ENCODE measurements at regions not wholly inside any gene's neighbourhood (a gene's known extent, or its start where the extent isn't known, plus 50 kb on each side); places are given as distances from the start of the nearest gene placed in this dataset.

- no TSS peak for BruUV-seq (replicated peaks)
- in situ Hi-C loops (cut with HindIII; ENCODE audit: extremely low pct_ligation_motif_present, low pct_unique_long_range_greater_than_20kb) = loop anchor here (5.0 to 10.0 kb wide), 2 partner anchors 124 to 341 kb away; no protein-coding TSS in a partner anchor
- Histone ChIP-seq H3K27me3 (ENCODE audit: control insufficient read depth in 1 of 2, insufficient read depth in 2 of 2, low read length in 2 of 2) (peaks cover 0 to 30% of the 10 kb centered on the region in 2 experiments; a peak in 3 of 5 replicates), H4K20me1 (ENCODE audit: insufficient read depth, low read length) (no peaks in the 10 kb centered on the region), H3K79me2 (ENCODE audit: insufficient read depth, low read length) (no peaks in the 10 kb centered on the region), H2AFZ (ENCODE audit: low read length) (no peak overlapping the region), H3K4me1 (ENCODE audit: insufficient read depth, low read length) (peaks cover 16% of the 10 kb centered on the region), H3K36me3 (replicated peaks in 1 of 2; ENCODE audit: control insufficient read depth in 1 of 2, insufficient read depth in 2 of 2, low read length in 2 of 2) (no peaks in the 10 kb centered on the region), H3K4me2 (ENCODE audit: low read depth, low read length) (no peak overlapping the region), H3K27ac (ENCODE audit: extremely low read length, insufficient read depth, low read length) (no peak overlapping the region), H3K9me3 (ENCODE audit: low read length) (no peaks in the 10 kb centered on the region), H3K4me3 (replicated peaks in 1 of 3; ENCODE audit: insufficient read depth in 1 of 3, low read depth in 2 of 3, low read length in 3 of 3) (no peak overlapping the region), H3K9ac (ENCODE audit: insufficient read depth, low read depth, low read length) (no peak overlapping the region)
- intact Hi-C loops (cut with micrococcal nuclease; ENCODE audit: unreplicated experiment) = loop anchor here (10.0 kb wide), 1 partner anchor 181 kb away; no protein-coding TSS in a partner anchor
- no peak for ATAC-seq
- ChIA-PET POLR2A (no interaction called here), CTCF (ENCODE audit: low intra/inter-chr PET ratio, low total read pairs) (no interaction called here)
- 18% methylated on average over 3 of the region's 3 CpGs for WGBS (ENCODE audit: low lambda C conversion rate)
- no peak for DNase-seq (ENCODE audit: low spot score)
- TF ChIP-seq TFDP2 (CRISPR knock-in tag; IDR thresholded peaks at IDR 0.05) = no peak
- TF ChIP-seq GZF1 (CRISPR knock-in tag; IDR thresholded peaks at IDR 0.05) = no peak
- TF ChIP-seq ZNF720 (CRISPR knock-in tag; IDR thresholded peaks at IDR 0.05) = no peak
- no peak for TF ChIP-seq ZFP91 (CRISPR knock-in tag; IDR thresholded peaks at IDR 0.05; ENCODE audit: borderline replicate concordance)
- TF ChIP-seq BRD4 (CRISPR knock-in tag; IDR thresholded peaks at IDR 0.05) = no peak
- no peak for TF ChIP-seq ZNF432 (CRISPR knock-in tag; IDR thresholded peaks at IDR 0.05; ENCODE audit: borderline replicate concordance)
- no peak for TF ChIP-seq FOSL2 (CRISPR knock-in tag; IDR thresholded peaks at IDR 0.05)
- TF ChIP-seq HDAC2 (CRISPR knock-in tag; IDR thresholded peaks at IDR 0.05) = no peak
- TF ChIP-seq SP140L (CRISPR knock-in tag; IDR thresholded peaks at IDR 0.05; ENCODE audit: borderline replicate concordance) = no peak
- no peak for FAIRE-seq
Measured at GRCh38 chr3:124563376-124563775, 166.9 kb upstream of the UMPS start.

Data from HepG2 (cell line).